ENCODE measurements at regions not wholly inside any gene's neighbourhood (a gene's known extent, or its start where the extent isn't known, plus 50 kb on each side); places are given as distances from the start of the nearest gene placed in this dataset.

DNA sequence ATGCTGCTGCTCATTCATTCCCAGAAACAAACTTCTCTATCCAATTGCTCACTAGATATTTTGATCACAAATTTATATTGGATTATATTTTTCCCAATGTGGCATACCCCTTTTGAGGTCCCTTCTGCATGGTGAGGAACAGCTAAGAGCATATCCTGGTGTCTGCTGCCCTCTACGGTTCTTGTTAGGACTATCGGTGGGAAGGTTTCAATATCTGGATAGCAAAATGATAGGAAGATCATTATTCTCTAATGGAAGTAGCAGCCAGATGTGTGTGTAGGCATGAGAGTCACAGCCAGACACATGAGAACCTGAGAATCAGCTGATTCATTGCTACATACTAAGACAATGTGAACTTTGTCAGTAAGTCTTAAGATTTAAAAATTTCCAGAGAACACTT is 1422.4 kb upstream of the MIR17HG start:
- no peaks in the 10 kb centered on the region for H3K79me2 ChIP-seq (ENCODE audit: insufficient read depth, low read length)
- BruUV-seq (replicated peaks), result no TSS peak
- no peaks in the 10 kb centered on the region for H3K4me1 ChIP-seq (ENCODE audit: control insufficient read depth in 1 of 2, insufficient read depth in 2 of 2, low read length in 2 of 2)
- intact Hi-C loops (cut with micrococcal nuclease), result no loop called here
- no peak overlapping the region for H3K4me2 ChIP-seq (ENCODE audit: low read length)
- H3K9me3 ChIP-seq (ENCODE audit: control insufficient read depth in 1 of 2, insufficient read depth in 1 of 2, low read depth in 1 of 2, low read length in 2 of 2), result peaks cover 0 to 4% of the 10 kb centered on the region in 2 experiments; a peak in 2 of 4 replicates
- H3K9me2 ChIP-seq (ENCODE audit: insufficient read depth), result no peaks in the 10 kb centered on the region
- H3K36me3 ChIP-seq (ENCODE audit: control insufficient read depth in 1 of 2, insufficient read depth in 2 of 2, low read length in 2 of 2), result no peaks in the 10 kb centered on the region
- H3K27ac ChIP-seq (ENCODE audit: low read depth, low read length), result no peak overlapping the region
- no peak overlapping the region for H3K9ac ChIP-seq (ENCODE audit: low read length)
- ChIA-PET RAD21 (ENCODE audit: low non-redundant PET in 1 of 2, low total read pairs in 2 of 2, uncharacterized antibody in 2 of 2, unreplicated experiment in 2 of 2) (no interaction called here), CTCF (no interaction called here), POLR2A (no interaction called here)
- TF ChIP-seq ZFX (IDR thresholded peaks at IDR 0.05), result no peak
- peak; percentile 59 for TF ChIP-seq RAD21 (IDR thresholded peaks at IDR 0.05; ENCODE audit: low read depth)
- TF ChIP-seq, protein P1, sequence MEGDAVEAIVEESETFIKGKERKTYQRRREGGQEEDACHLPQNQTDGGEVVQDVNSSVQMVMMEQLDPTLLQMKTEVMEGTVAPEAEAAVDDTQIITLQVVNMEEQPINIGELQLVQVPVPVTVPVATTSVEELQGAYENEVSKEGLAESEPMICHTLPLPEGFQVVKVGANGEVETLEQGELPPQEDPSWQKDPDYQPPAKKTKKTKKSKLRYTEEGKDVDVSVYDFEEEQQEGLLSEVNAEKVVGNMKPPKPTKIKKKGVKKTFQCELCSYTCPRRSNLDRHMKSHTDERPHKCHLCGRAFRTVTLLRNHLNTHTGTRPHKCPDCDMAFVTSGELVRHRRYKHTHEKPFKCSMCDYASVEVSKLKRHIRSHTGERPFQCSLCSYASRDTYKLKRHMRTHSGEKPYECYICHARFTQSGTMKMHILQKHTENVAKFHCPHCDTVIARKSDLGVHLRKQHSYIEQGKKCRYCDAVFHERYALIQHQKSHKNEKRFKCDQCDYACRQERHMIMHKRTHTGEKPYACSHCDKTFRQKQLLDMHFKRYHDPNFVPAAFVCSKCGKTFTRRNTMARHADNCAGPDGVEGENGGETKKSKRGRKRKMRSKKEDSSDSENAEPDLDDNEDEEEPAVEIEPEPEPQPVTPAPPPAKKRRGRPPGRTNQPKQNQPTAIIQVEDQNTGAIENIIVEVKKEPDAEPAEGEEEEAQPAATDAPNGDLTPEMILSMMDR (IDR thresholded peaks at IDR 0.05 in 2 of 3, conservative IDR thresholded peaks at IDR 0.05 in 1 of 3; ENCODE audit: borderline replicate concordance in 1 of 3, insufficient read depth in 1 of 3, low read depth in 2 of 3, low read length in 2 of 3), result peak; percentile 8 to 56 (median 37); a peak in 4 of 6 replicates
- TF ChIP-seq SP1 (IDR thresholded peaks at IDR 0.05; ENCODE audit: low read depth), result no peak
- TF ChIP-seq, protein P2, sequence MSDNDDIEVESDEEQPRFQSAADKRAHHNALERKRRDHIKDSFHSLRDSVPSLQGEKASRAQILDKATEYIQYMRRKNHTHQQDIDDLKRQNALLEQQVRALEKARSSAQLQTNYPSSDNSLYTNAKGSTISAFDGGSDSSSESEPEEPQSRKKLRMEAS (IDR thresholded peaks at IDR 0.05), result no peak
- no peak for TF ChIP-seq CEBPB (IDR thresholded peaks at IDR 0.05; ENCODE audit: low read depth)
- no peak for TF ChIP-seq ELF1 (IDR thresholded peaks at IDR 0.05; ENCODE audit: borderline replicate concordance, low read depth)
- TF ChIP-seq, protein P3, sequence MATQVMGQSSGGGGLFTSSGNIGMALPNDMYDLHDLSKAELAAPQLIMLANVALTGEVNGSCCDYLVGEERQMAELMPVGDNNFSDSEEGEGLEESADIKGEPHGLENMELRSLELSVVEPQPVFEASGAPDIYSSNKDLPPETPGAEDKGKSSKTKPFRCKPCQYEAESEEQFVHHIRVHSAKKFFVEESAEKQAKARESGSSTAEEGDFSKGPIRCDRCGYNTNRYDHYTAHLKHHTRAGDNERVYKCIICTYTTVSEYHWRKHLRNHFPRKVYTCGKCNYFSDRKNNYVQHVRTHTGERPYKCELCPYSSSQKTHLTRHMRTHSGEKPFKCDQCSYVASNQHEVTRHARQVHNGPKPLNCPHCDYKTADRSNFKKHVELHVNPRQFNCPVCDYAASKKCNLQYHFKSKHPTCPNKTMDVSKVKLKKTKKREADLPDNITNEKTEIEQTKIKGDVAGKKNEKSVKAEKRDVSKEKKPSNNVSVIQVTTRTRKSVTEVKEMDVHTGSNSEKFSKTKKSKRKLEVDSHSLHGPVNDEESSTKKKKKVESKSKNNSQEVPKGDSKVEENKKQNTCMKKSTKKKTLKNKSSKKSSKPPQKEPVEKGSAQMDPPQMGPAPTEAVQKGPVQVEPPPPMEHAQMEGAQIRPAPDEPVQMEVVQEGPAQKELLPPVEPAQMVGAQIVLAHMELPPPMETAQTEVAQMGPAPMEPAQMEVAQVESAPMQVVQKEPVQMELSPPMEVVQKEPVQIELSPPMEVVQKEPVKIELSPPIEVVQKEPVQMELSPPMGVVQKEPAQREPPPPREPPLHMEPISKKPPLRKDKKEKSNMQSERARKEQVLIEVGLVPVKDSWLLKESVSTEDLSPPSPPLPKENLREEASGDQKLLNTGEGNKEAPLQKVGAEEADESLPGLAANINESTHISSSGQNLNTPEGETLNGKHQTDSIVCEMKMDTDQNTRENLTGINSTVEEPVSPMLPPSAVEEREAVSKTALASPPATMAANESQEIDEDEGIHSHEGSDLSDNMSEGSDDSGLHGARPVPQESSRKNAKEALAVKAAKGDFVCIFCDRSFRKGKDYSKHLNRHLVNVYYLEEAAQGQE (IDR thresholded peaks at IDR 0.05; ENCODE audit: low read depth), result no peak
- TF ChIP-seq, protein P4, sequence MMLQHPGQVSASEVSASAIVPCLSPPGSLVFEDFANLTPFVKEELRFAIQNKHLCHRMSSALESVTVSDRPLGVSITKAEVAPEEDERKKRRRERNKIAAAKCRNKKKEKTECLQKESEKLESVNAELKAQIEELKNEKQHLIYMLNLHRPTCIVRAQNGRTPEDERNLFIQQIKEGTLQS (IDR thresholded peaks at IDR 0.05), result no peak
- no peak for TF ChIP-seq EZH2 (IDR thresholded peaks at IDR 0.05)
- no peak overlapping the region for H2AFZ ChIP-seq (ENCODE audit: low read depth, low read length, poor library complexity, severe bottlenecking)
- ATAC-seq, result peak; percentile 60
- no peaks in the 10 kb centered on the region for H3K27me3 ChIP-seq (ENCODE audit: insufficient read depth, low read length)
- peak; percentile 10 for DNase-seq (ENCODE audit: low read depth, low spot score)
- H3K4me3 ChIP-seq (replicated peaks in 1 of 2; ENCODE audit: low read depth in 1 of 2, low read length in 2 of 2), result no peak overlapping the region
- no peaks in the 10 kb centered on the region for H4K20me1 ChIP-seq (ENCODE audit: insufficient read depth)

Measured in HCT116 (cell line).